Upper lobe of right lung (tissue), 1 donor: ENCODE measurements at regions not wholly inside any gene's neighbourhood (a gene's known extent, or its start where the extent isn't known, plus 50 kb on each side); places are given as distances from the start of the nearest gene placed in this dataset.
"Not testable (repeated sequence)": the region's sequence is repeated elsewhere in the genome, so short reads cannot be mapped to it uniquely, and the experiment has no call there.

Source experiments
- ATAC-seq: fragments of 200-7000 bp; cut with Tn5 transposase; one replicate; pipeline ENCODE4 v1.9.1; 2020; ENCODE audit warnings: mild to moderate bottlenecking, moderate library complexity
- DNase-seq: peaks from one replicate; pipeline ENCODE4 v3.0.0-alpha.2; 2020
- H3K27ac ChIP-seq: fragments of 200-600 bp; one replicate; pipeline ENCODE4 v1.8.0; 2022
- H3K27me3 ChIP-seq: fragments of 200-600 bp; one replicate; pipeline ENCODE4 v1.8.0; 2022; ENCODE audit warnings: mild to moderate bottlenecking
- H3K36me3 ChIP-seq: fragments of 200-600 bp; one replicate; pipeline ENCODE4 v1.8.0; 2022
- H3K4me1 ChIP-seq: fragments of 200-600 bp; one replicate; pipeline ENCODE4 v1.8.0; 2022
- H3K4me3 ChIP-seq: fragments of 200-600 bp; one replicate; pipeline ENCODE4 v1.8.0; 2022; ENCODE audit warnings: mild to moderate bottlenecking
- H3K9me3 ChIP-seq: fragments of 200-600 bp; one replicate; pipeline ENCODE4 v1.8.0; 2022
- intact Hi-C: fragments of 100-400 bp; cut with DNase I; formaldehyde crosslinking; loops from one replicate; pipeline ENCODE4 v1.11.0; 2022
- TF ChIP-seq, protein P1 (sequence below): fragments of 200-600 bp; IDR thresholded peaks from one replicate; pipeline ENCODE4 v1.8.0; 2022; ENCODE audit warnings: antibody characterized with exemption
- donor health status: DM: no; HTN: yes; CAD: no; lungs with severe emphysema.

DNA sequence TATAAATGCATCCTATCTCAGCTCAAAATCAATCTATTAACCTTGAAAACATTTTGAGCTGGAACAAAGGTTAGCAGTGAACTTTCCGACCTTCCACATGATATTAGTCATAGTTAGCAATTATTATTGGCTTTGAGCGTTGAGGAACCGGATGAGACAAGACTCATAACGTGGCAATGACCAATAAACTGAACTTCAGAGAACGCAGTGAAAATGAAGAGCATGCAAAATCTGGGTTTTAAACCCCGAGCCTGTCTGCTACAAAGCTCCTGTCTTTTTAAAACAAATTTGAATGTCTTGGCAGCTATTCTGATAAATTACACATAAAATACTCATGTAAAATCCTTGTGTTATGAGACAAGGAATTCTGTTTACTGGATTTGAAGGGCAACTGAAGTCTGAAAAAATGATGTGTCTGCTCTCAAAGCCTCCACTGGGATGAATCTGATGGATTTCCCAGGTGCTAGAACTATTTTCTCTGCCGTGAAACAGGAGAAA is 74.7 kb upstream of the ITGB1 start:
- no peak for DNase-seq
- TF ChIP-seq, protein P1, sequence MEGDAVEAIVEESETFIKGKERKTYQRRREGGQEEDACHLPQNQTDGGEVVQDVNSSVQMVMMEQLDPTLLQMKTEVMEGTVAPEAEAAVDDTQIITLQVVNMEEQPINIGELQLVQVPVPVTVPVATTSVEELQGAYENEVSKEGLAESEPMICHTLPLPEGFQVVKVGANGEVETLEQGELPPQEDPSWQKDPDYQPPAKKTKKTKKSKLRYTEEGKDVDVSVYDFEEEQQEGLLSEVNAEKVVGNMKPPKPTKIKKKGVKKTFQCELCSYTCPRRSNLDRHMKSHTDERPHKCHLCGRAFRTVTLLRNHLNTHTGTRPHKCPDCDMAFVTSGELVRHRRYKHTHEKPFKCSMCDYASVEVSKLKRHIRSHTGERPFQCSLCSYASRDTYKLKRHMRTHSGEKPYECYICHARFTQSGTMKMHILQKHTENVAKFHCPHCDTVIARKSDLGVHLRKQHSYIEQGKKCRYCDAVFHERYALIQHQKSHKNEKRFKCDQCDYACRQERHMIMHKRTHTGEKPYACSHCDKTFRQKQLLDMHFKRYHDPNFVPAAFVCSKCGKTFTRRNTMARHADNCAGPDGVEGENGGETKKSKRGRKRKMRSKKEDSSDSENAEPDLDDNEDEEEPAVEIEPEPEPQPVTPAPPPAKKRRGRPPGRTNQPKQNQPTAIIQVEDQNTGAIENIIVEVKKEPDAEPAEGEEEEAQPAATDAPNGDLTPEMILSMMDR = no peak
- no peak overlapping the region for H3K27ac ChIP-seq
- H3K4me1 ChIP-seq = no peaks in the 10 kb centered on the region
- no peaks in the 10 kb centered on the region for H3K27me3 ChIP-seq
- no peaks in the 10 kb centered on the region for H3K36me3 ChIP-seq
- no peak overlapping the region for H3K4me3 ChIP-seq
- intact Hi-C loops = no loop called here
- no peak for ATAC-seq
- H3K9me3 ChIP-seq = no peaks in the 10 kb centered on the region

DNA sequence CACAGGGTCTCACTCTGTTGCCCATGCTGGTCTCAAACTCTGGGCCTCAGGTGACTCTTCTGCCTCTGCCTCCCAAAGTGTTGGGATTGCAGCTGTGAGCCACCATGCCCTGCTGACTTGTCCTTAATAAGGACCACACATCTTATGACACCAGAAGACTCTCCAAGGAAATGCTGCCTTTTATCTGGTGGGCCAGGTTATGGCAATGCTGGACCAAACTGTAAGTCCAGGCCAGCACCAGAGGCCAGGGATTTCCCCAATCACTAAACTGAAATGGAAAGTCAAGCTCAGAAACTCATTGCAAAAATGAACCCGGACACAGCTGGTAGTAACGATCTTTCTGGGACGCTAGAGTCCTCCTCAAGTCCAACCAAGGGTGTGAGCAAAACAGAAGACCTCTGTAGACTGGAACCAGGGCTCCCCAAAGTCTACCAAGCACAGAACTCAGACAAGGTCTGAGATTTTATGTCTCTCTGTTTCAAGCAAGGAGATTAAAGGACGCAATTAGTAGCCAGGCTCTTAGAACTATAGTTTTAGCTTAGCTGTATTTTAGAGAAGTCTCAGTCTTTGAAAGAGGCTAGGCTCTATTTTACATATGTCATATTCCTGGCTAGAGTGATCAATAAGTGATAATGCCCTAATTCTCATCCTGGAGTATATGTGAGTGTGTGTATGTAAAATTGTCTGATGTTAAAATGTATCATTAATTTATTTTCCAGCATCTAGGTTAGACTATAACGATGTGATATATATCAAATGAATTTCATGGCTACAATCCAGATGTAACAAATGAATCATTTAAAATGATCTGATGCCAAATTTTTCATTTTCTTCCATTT is 74.0 kb upstream of the ITGB1 start:
- ATAC-seq = no peak
- no peaks in the 10 kb centered on the region for H3K9me3 ChIP-seq
- intact Hi-C loops = no loop called here

DNA sequence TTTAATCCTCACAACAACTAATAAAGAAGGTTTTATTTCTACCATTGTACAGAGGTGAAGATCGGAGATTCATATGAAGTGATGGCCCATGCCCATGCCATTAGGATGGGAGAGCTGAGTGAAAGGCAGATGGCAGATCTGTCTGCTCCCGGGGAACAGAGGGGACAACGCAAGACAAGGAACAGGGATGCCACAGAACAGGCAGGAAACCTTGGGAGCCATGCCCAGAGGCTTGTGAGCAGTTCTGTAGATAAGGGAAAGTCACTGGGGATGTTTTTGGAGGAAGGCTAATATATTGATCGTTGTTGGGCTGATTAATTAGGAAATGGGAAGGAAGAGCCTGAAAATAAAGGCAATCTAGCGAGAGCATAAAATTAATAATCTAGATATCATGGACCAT is 73.1 kb upstream of the ITGB1 start:
- Histone ChIP-seq H3K27me3 (no peaks in the 10 kb centered on the region), H3K4me3 (no peak overlapping the region), H3K9me3 (no peaks in the 10 kb centered on the region), H3K36me3 (no peaks in the 10 kb centered on the region), H3K4me1 (no peaks in the 10 kb centered on the region), H3K27ac (no peak overlapping the region)
- no peak for ATAC-seq
- no peak for DNase-seq
- intact Hi-C loops = no loop called here
- TF ChIP-seq, protein P1 = no peak

More for the DNA sequence above, 74.0 kb upstream of the ITGB1 start:
- Histone ChIP-seq H3K4me3 (no peak overlapping the region), H3K4me1 (no peaks in the 10 kb centered on the region), H3K36me3 (no peaks in the 10 kb centered on the region), H3K27me3 (no peaks in the 10 kb centered on the region), H3K27ac (no peak overlapping the region)
- DNase-seq = no peak
- TF ChIP-seq, protein P1 = no peak

DNA sequence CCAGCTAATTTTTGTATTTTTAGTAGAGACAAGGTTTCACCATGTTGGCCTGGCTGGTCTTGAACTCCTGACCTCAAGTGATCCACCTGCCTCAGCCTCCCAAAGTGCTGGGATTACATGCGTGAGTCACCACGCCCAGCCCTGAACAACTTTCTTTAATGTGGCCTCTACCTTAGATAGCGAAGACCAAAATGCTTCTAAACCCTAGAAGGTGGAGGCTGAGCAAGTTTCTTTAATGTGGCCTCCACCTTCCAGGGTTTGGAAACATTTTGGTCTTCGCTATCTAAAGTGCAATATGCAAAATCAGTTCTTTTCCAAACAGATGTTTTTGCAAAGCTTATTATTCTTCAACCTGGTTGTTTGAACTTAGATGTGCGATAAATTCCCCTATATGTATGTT is 70.5 kb upstream of the ITGB1 start:
- ATAC-seq, intact Hi-C loops, H3K27me3 ChIP-seq, H3K4me1 ChIP-seq, H3K4me3 ChIP-seq, H3K27ac ChIP-seq, DNase-seq, H3K9me3 ChIP-seq, H3K36me3 ChIP-seq: not testable (repeated sequence)

DNA sequence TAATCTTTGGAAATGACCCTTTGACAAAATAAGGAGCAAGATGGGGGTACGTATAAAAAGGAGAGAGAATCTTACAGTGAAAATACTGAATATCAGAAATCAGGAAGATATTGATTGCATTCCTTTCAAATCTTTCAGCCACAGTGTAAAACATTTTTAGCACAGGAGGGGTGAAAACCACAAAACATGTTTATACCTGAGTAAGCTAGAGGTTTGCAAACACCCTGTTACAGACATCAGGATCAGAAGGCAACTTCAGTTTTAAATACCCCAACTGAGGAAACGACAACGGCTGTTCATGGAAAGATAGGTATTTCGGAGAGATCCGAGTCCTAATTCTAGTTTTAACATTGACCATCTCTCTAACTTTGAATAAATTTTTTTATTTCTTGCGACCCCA is 69.1 kb upstream of the ITGB1 start:
- no peaks in the 10 kb centered on the region for H3K27me3 ChIP-seq
- TF ChIP-seq, protein P1 = no peak
- H3K9me3 ChIP-seq = no peaks in the 10 kb centered on the region
- no peaks in the 10 kb centered on the region for H3K4me1 ChIP-seq
- H3K27ac ChIP-seq = no peak overlapping the region
- no peaks in the 10 kb centered on the region for H3K36me3 ChIP-seq
- ATAC-seq = no peak
- DNase-seq = no peak
- intact Hi-C loops = no loop called here
- H3K4me3 ChIP-seq = no peak overlapping the region

DNA sequence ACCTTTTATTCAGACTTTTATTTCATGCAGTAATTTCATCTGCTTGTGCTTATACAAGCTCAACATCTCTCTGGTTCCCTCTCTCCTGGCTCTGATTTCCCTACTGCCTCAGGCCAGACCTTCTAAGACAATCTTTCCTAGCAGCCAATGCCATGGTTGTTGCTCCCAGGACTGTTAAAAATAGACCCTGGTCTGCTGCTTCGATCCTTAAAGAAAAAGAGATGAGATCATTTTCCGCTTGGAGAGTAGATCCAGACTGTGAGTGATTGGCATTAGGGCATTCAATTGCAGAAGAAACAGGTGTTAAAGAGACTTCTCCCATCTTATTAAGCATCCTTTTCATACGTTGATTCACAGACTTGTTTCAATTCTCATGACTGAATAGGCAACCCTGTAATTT is 68.4 kb upstream of the ITGB1 start:
- no peaks in the 10 kb centered on the region for H3K27me3 ChIP-seq
- no peaks in the 10 kb centered on the region for H3K36me3 ChIP-seq
- TF ChIP-seq, protein P1 = no peak
- ATAC-seq = no peak
- no peak overlapping the region for H3K27ac ChIP-seq
- no peak overlapping the region for H3K4me3 ChIP-seq
- intact Hi-C loops = no loop called here
- H3K4me1 ChIP-seq = no peaks in the 10 kb centered on the region
- no peak for DNase-seq
- no peaks in the 10 kb centered on the region for H3K9me3 ChIP-seq
